ENCODE measurements at regions not wholly inside any gene's neighbourhood (a gene's known extent, or its start where the extent isn't known, plus 50 kb on each side); places are given as distances from the start of the nearest gene placed in this dataset.

- Histone ChIP-seq H2BK120ac (ENCODE audit: low read depth, low read length) (no peak overlapping the region), H3K4me3 (ENCODE audit: insufficient read depth in 1 of 2, low read depth in 1 of 2, low read length in 2 of 2) (no peak overlapping the region), H3K36me3 (ENCODE audit: control insufficient read depth in 1 of 2, insufficient read depth in 2 of 2, low read depth in 1 of 2, low read length in 2 of 2) (no peaks in the 10 kb centered on the region), H2AFZ (ENCODE audit: low read depth, low read length) (no peak overlapping the region), H3K4me1 (ENCODE audit: control insufficient read depth, insufficient read depth, low read depth, low read length) (no peaks in the 10 kb centered on the region), H3K9me3 (ENCODE audit: control insufficient read depth, low read length) (no peaks in the 10 kb centered on the region), H3K14ac (ENCODE audit: low read length in 2 of 2) (no peak overlapping the region), H2BK5ac (ENCODE audit: low read depth, low read length, poor library complexity, severe bottlenecking) (no peak overlapping the region), H4K8ac (ENCODE audit: low read length) (no peak overlapping the region), H3K27me3 (ENCODE audit: control insufficient read depth in 1 of 2, insufficient read depth in 1 of 2, low read length in 2 of 2) (no peaks in the 10 kb centered on the region), H2AK5ac (ENCODE audit: low read length, severe bottlenecking) (no peak overlapping the region), H3K9ac (ENCODE audit: low read length) (peak overlapping the region; percentile 42), H3K4ac (ENCODE audit: low read depth in 1 of 2, low read length in 2 of 2) (no peak overlapping the region), H3K18ac (ENCODE audit: low read depth in 1 of 2, low read length in 2 of 2) (peak overlapping the region in 1 of 2 experiments; percentile 52), H3K79me1 (replicated peaks; ENCODE audit: low read length, poor library complexity, severe bottlenecking) (no peaks in the 10 kb centered on the region), H2BK12ac (ENCODE audit: low read length in 2 of 2) (peak overlapping the region in 1 of 2 experiments; percentile 52), H4K91ac (ENCODE audit: low read length) (no peak overlapping the region), H3K4me2 (ENCODE audit: low read length, poor library complexity, severe bottlenecking) (no peak overlapping the region), H3K27ac (ENCODE audit: low read length, poor library complexity, severe bottlenecking) (no peak overlapping the region), H2BK15ac (ENCODE audit: low read depth, poor library complexity, severe bottlenecking) (no peak overlapping the region), H3K23ac (ENCODE audit: low read length in 2 of 2) (no peak overlapping the region)
- 95% methylated on average over 2 of the region's 3 CpGs for WGBS
- peak; percentile 82 for DNase-seq
Observed at GRCh38 chr2:144950899-144951560, 431.1 kb upstream of the ZEB2 start.

- Histone ChIP-seq H3K27me3 (ENCODE audit: control insufficient read depth in 1 of 2, insufficient read depth in 1 of 2, low read length in 2 of 2) (no peaks in the 10 kb centered on the region), H3K4me3 (ENCODE audit: insufficient read depth in 1 of 2, low read depth in 1 of 2, low read length in 2 of 2) (no peak overlapping the region), H3K36me3 (ENCODE audit: control insufficient read depth in 1 of 2, insufficient read depth in 2 of 2, low read depth in 1 of 2, low read length in 2 of 2) (no peaks in the 10 kb centered on the region), H2BK12ac (ENCODE audit: low read length in 2 of 2) (no peak overlapping the region), H3K79me1 (replicated peaks; ENCODE audit: low read length, poor library complexity, severe bottlenecking) (no peaks in the 10 kb centered on the region), H4K8ac (ENCODE audit: low read length) (no peak overlapping the region), H3K18ac (ENCODE audit: low read depth in 1 of 2, low read length in 2 of 2) (no peak overlapping the region), H2AK5ac (ENCODE audit: low read length, severe bottlenecking) (no peak overlapping the region), H3K9ac (ENCODE audit: low read length) (no peak overlapping the region), H3K9me3 (ENCODE audit: control insufficient read depth, low read length) (no peaks in the 10 kb centered on the region), H3K4me2 (ENCODE audit: low read length, poor library complexity, severe bottlenecking) (no peak overlapping the region), H4K91ac (ENCODE audit: low read length) (no peak overlapping the region), H2AFZ (ENCODE audit: low read depth, low read length) (no peak overlapping the region), H3K23ac (ENCODE audit: low read length in 2 of 2) (no peak overlapping the region), H3K14ac (ENCODE audit: low read length in 2 of 2) (no peak overlapping the region), H2BK15ac (ENCODE audit: low read depth, poor library complexity, severe bottlenecking) (no peak overlapping the region), H3K27ac (ENCODE audit: low read length, poor library complexity, severe bottlenecking) (no peak overlapping the region), H2BK5ac (ENCODE audit: low read depth, low read length, poor library complexity, severe bottlenecking) (no peak overlapping the region), H3K4me1 (ENCODE audit: control insufficient read depth, insufficient read depth, low read depth, low read length) (no peaks in the 10 kb centered on the region), H2BK120ac (ENCODE audit: low read depth, low read length) (no peak overlapping the region), H3K4ac (ENCODE audit: low read depth in 1 of 2, low read length in 2 of 2) (no peak overlapping the region)
- DNase-seq, result no peak
- 83% methylated on average over 1 of the region's 2 CpGs for WGBS
Observed at GRCh38 chr2:144948205-144948855, 428.4 kb upstream of the ZEB2 start.

GRCh38 chr2:144947709-144948037 lies 427.8 kb upstream of the ZEB2 start:
- no peak overlapping the region for H3K23ac ChIP-seq (ENCODE audit: low read length in 2 of 2)
- H3K27me3 ChIP-seq (ENCODE audit: control insufficient read depth in 1 of 2, insufficient read depth in 1 of 2, low read length in 2 of 2), result no peaks in the 10 kb centered on the region
- H2BK12ac ChIP-seq (ENCODE audit: low read length in 2 of 2), result no peak overlapping the region
- no CpG with 5 or more reads among the region's 2 CpGs for WGBS
- H3K4me2 ChIP-seq (ENCODE audit: low read length, poor library complexity, severe bottlenecking), result no peak overlapping the region
- no peaks in the 10 kb centered on the region for H3K9me3 ChIP-seq (ENCODE audit: control insufficient read depth, low read length)
- H3K4me1 ChIP-seq (ENCODE audit: control insufficient read depth, insufficient read depth, low read depth, low read length), result peaks cover 1% of the 10 kb centered on the region
- no peak overlapping the region for H3K27ac ChIP-seq (ENCODE audit: low read length, poor library complexity, severe bottlenecking)
- no peak overlapping the region for H3K4me3 ChIP-seq (ENCODE audit: insufficient read depth in 1 of 2, low read depth in 1 of 2, low read length in 2 of 2)
- no peak overlapping the region for H2AFZ ChIP-seq (ENCODE audit: low read depth, low read length)
- H3K14ac ChIP-seq (ENCODE audit: low read length in 2 of 2), result no peak overlapping the region
- H4K91ac ChIP-seq (ENCODE audit: low read length), result no peak overlapping the region
- H2BK5ac ChIP-seq (ENCODE audit: low read depth, low read length, poor library complexity, severe bottlenecking), result no peak overlapping the region
- no peak overlapping the region for H3K18ac ChIP-seq (ENCODE audit: low read depth in 1 of 2, low read length in 2 of 2)
- H3K79me1 ChIP-seq (replicated peaks; ENCODE audit: low read length, poor library complexity, severe bottlenecking), result no peaks in the 10 kb centered on the region
- no peak overlapping the region for H3K4ac ChIP-seq (ENCODE audit: low read depth in 1 of 2, low read length in 2 of 2)
- no peak overlapping the region for H2BK120ac ChIP-seq (ENCODE audit: low read depth, low read length)
- H2AK5ac ChIP-seq (ENCODE audit: low read length, severe bottlenecking), result no peak overlapping the region
- DNase-seq, result no peak
- no peak overlapping the region for H2BK15ac ChIP-seq (ENCODE audit: low read depth, poor library complexity, severe bottlenecking)
- no peak overlapping the region for H3K9ac ChIP-seq (ENCODE audit: low read length)
- no peaks in the 10 kb centered on the region for H3K36me3 ChIP-seq (ENCODE audit: control insufficient read depth in 1 of 2, insufficient read depth in 2 of 2, low read depth in 1 of 2, low read length in 2 of 2)
- no peak overlapping the region for H4K8ac ChIP-seq (ENCODE audit: low read length)

- Histone ChIP-seq H3K27me3 (ENCODE audit: control insufficient read depth in 1 of 2, insufficient read depth in 1 of 2, low read length in 2 of 2) (no peaks in the 10 kb centered on the region), H3K4ac (ENCODE audit: low read depth in 1 of 2, low read length in 2 of 2) (peak overlapping the region in 1 of 2 experiments; percentile 24), H3K27ac (ENCODE audit: low read length, poor library complexity, severe bottlenecking) (no peak overlapping the region), H3K9me3 (ENCODE audit: control insufficient read depth, low read length) (no peaks in the 10 kb centered on the region), H2BK15ac (ENCODE audit: low read depth, poor library complexity, severe bottlenecking) (no peak overlapping the region), H3K79me1 (replicated peaks; ENCODE audit: low read length, poor library complexity, severe bottlenecking) (no peaks in the 10 kb centered on the region), H2AFZ (ENCODE audit: low read depth, low read length) (no peak overlapping the region), H3K14ac (ENCODE audit: low read length in 2 of 2) (no peak overlapping the region), H4K91ac (ENCODE audit: low read length) (peak overlapping the region; percentile 75), H2BK120ac (ENCODE audit: low read depth, low read length) (no peak overlapping the region), H3K18ac (ENCODE audit: low read depth in 1 of 2, low read length in 2 of 2) (peak overlapping the region; percentile 16 to 49), H3K36me3 (ENCODE audit: control insufficient read depth in 1 of 2, insufficient read depth in 2 of 2, low read depth in 1 of 2, low read length in 2 of 2) (no peaks in the 10 kb centered on the region), H2BK5ac (ENCODE audit: low read depth, low read length, poor library complexity, severe bottlenecking) (no peak overlapping the region), H3K9ac (ENCODE audit: low read length) (no peak overlapping the region), H3K23ac (ENCODE audit: low read length in 2 of 2) (no peak overlapping the region), H2AK5ac (ENCODE audit: low read length, severe bottlenecking) (no peak overlapping the region), H3K4me3 (ENCODE audit: insufficient read depth in 1 of 2, low read depth in 1 of 2, low read length in 2 of 2) (no peak overlapping the region), H3K4me1 (ENCODE audit: control insufficient read depth, insufficient read depth, low read depth, low read length) (peaks cover 1% of the 10 kb centered on the region), H3K4me2 (ENCODE audit: low read length, poor library complexity, severe bottlenecking) (no peak overlapping the region), H2BK12ac (ENCODE audit: low read length in 2 of 2) (peak overlapping the region; percentile 54 to 93), H4K8ac (ENCODE audit: low read length) (no peak overlapping the region)
- WGBS, result 0% methylated on average over 1 of the region's 1 CpG
- DNase-seq, result peak; percentile 15
Observed at GRCh38 chr2:144946263-144946662, 426.3 kb upstream of the ZEB2 start.
